ENCODE measurements at regions not wholly inside any gene's neighbourhood (a gene's known extent, or its start where the extent isn't known, plus 50 kb on each side); places are given as distances from the start of the nearest gene placed in this dataset.

DNA sequence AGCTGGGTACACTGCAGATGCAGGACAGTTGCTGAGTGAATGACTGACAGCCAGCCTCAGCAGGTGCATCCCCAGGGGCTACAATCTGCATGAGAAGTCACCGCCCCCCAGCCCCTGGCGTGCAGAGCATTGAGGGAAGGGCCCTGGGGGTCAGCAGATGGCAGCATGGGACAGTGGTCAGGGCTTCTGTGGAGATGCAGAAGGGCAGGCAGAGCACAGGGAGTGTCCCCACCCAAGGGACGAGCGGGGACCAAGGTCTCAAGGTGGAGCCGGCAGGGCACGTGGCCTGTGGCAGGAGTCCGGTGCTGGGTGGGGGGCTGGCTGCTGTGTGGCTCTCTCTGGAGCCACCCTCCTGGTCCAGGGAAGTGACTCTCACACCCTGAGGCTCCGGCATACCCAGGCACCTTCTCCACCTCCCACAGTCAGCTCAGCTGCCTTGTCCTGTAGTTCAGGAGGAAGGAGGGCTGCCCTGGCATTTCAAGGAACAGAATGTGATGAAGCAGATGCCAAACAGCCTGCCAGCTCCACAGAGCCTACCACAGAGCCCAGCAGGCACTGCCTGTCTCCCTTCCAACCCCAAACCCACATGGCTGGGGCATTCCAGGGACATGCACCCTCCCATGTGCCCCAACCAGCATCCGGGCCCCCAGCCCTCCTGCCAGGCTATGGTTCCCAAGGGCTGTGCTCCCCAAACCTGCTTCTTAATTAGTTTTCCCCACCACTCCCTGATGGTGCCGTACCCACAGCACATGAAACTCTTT is 114.5 kb downstream of the TMEM130 start:
- no peaks in the 10 kb centered on the region for H3K9me3 ChIP-seq
- no peaks in the 10 kb centered on the region for H3K36me3 ChIP-seq
- DNase-seq (peak in 1 of 2 donors; percentile 28), ATAC-seq (peak; percentile 51 to 90 (median 84))
- H3K4me3 ChIP-seq = no peak overlapping the region
- no peak overlapping the region for H3K27ac ChIP-seq
- TF ChIP-seq, protein P1, sequence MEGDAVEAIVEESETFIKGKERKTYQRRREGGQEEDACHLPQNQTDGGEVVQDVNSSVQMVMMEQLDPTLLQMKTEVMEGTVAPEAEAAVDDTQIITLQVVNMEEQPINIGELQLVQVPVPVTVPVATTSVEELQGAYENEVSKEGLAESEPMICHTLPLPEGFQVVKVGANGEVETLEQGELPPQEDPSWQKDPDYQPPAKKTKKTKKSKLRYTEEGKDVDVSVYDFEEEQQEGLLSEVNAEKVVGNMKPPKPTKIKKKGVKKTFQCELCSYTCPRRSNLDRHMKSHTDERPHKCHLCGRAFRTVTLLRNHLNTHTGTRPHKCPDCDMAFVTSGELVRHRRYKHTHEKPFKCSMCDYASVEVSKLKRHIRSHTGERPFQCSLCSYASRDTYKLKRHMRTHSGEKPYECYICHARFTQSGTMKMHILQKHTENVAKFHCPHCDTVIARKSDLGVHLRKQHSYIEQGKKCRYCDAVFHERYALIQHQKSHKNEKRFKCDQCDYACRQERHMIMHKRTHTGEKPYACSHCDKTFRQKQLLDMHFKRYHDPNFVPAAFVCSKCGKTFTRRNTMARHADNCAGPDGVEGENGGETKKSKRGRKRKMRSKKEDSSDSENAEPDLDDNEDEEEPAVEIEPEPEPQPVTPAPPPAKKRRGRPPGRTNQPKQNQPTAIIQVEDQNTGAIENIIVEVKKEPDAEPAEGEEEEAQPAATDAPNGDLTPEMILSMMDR (IDR thresholded peaks at IDR 0.05) = peak in 8 of 9 donors; percentile 12 to 53 (median 36)
- 42 to 46% methylated on average over 9 to 10 of the region's 10 CpGs for WGBS, 2 donors
- H3K4me1 ChIP-seq = no peaks in the 10 kb centered on the region
- H3K27me3 ChIP-seq = peaks cover 0 to 12% (median 0%) of the 10 kb centered on the region in 7 donors
- intact Hi-C loops (cut with DNase I) = loop anchor here in 9 of 10 donors (1.0 to 5.0 kb wide), 7 partner anchors 77 to 87 kb away; no protein-coding TSS in a partner anchor

DNA sequence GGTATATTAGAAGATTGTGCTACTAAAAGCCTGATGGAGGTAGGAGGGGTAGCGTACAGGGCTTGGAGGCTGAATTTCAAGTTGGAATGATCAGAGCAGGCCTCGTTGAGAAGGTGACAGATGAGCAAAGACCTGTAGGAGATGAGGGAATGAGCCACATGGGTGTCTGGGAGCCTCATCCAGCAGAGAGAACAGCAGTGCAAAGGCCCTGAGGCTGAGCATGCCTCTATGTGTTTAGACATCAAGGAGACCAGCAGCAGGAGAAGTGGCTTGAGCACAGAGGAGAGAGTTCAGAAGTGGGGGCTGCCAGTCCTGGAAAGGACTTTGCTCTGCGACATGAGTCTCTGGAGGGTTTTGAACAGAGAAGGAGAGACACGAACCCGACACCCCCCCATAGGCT is 111.7 kb downstream of the TMEM130 start:
- Histone ChIP-seq H3K4me3 (no peak overlapping the region), H3K27me3 (peaks cover 0 to 20% (median 7%) of the 10 kb centered on the region in 7 donors), H3K27ac (no peak overlapping the region), H3K36me3 (no peaks in the 10 kb centered on the region), H3K9me3 (no peaks in the 10 kb centered on the region), H3K4me1 (no peaks in the 10 kb centered on the region)
- intact Hi-C loops (cut with DNase I) = loop anchor here in 4 of 10 donors (5.0 kb wide), 3 partner anchors 74 to 84 kb away; no protein-coding TSS in a partner anchor
- ATAC-seq (no peak), DNase-seq (no peak)
- TF ChIP-seq, protein P1 (IDR thresholded peaks at IDR 0.05) = no peak
- WGBS, 2 donors = 88 to 92% methylated on average over 5 of the region's 5 CpGs

DNA sequence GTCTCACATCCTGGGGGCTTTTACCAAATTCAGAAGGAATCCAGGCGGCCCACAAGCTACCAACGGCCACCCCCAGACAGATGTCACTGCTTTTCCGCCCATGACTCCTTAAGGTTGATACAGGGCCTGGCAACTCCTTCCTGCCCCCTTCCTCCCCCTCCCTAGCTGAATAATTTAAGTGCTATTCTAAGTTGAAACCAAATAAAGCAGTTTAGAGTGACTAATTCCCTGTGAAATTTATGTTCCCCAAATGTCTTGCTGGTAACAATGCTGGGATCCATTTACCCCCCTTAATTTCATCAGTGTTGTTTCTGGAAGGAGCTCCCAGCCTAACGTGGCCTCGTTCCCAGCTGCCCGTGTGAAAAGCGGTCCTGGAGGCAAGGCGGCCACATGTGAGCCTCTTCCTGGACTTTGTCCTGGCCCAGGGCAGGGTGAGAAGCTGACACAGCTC is 109.6 kb downstream of the TMEM130 start:
- DNase-seq (no peak), ATAC-seq (no peak)
- TF ChIP-seq, protein P1 (IDR thresholded peaks at IDR 0.05) = no peak
- Histone ChIP-seq H3K9me3 (no peaks in the 10 kb centered on the region), H3K36me3 (no peaks in the 10 kb centered on the region), H3K27me3 (peaks cover 0 to 16% (median 7%) of the 10 kb centered on the region in 7 donors), H3K27ac (no peak overlapping the region), H3K4me1 (no peaks in the 10 kb centered on the region), H3K4me3 (no peak overlapping the region)
- intact Hi-C loops (cut with DNase I) = no loop called here
- WGBS, 2 donors = 63 to 69% methylated on average over 8 of the region's 8 CpGs

DNA sequence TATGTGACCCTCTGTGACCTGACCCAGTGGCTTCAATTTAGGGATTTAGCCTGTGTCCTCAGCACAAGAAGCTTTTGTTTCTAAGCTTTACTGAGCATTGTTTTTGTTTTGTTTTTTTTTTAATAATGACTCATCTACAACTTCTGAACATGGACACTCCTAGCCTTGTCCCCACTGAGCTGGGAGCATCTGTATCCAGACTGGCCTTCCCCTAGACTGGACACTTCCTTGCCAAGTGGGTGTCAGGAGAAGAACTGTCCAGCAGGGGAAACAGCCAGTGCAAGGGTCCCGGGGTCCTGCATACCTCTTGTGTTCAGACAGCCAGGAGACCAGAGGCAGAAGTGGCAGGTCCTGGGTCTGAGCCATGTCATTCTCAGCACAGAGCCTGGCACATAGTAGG is 108.6 kb downstream of the TMEM130 start:
- no peaks in the 10 kb centered on the region for H3K4me1 ChIP-seq
- DNase-seq (no peak), ATAC-seq (no peak)
- intact Hi-C loops (cut with DNase I) = no loop called here
- no peaks in the 10 kb centered on the region for H3K9me3 ChIP-seq
- H3K4me3 ChIP-seq = no peak overlapping the region
- peaks cover 0 to 11% (median 6%) of the 10 kb centered on the region in 7 donors for H3K27me3 ChIP-seq
- TF ChIP-seq, protein P1 (IDR thresholded peaks at IDR 0.05) = no peak
- WGBS, 2 donors = 74 to 94% methylated on average over 1 of the region's 1 CpG
- no peaks in the 10 kb centered on the region for H3K36me3 ChIP-seq
- H3K27ac ChIP-seq = no peak overlapping the region
